GM23338 (cell line): ENCODE measurements at regions not wholly inside any gene's neighbourhood (a gene's known extent, or its start where the extent isn't known, plus 50 kb on each side); places are given as distances from the start of the nearest gene placed in this dataset.

Source experiments
- ATAC-seq: fragments of 200-7000 bp; cut with Tn5 transposase; 3 replicates; pipeline ENCODE4 v1.9.1; 2020
- DNase-seq: peaks from one replicate; pipeline ENCODE4 v3.0.0-alpha.2; 2015; ENCODE audit warnings: low spot score
- H2AFZ ChIP-seq: fragments of 200-600 bp; sonication (generic); 2 replicates; pipeline ENCODE4 v1.8.0; 2016; ENCODE audit warnings: antibody characterized with exemption, mild to moderate bottlenecking, moderate library complexity
- H3F3A ChIP-seq: fragments of 200-600 bp; sonication (generic); replicated peaks from 2 replicates; pipeline ENCODE4 v1.8.0; 2017; ENCODE audit warnings: antibody characterized with exemption, mixed run types, low read depth
- H3K27ac ChIP-seq: fragments of 200-600 bp; sonication (generic); 2 replicates; pipeline ENCODE4 v1.6.1; 2016; ENCODE audit warnings: low read depth
- H3K27me3 ChIP-seq: fragments of 200-600 bp; sonication (generic); 2 replicates; pipeline ENCODE4 v1.8.0; 2016; ENCODE audit warnings: mild to moderate bottlenecking, mixed run types, moderate library complexity; ENCODE audit not compliant: insufficient read depth
- H3K36me3 ChIP-seq: fragments of 200-600 bp; sonication (generic); 2 replicates; pipeline ENCODE4 v1.8.0; 2016; ENCODE audit warnings: mild to moderate bottlenecking; ENCODE audit not compliant: insufficient read depth
- H3K4me1 ChIP-seq: fragments of 200-600 bp; sonication (generic); 2 replicates; pipeline ENCODE4 v1.8.0; 2016; ENCODE audit warnings: mild to moderate bottlenecking, moderate library complexity; ENCODE audit not compliant: insufficient read depth
- H3K4me2 ChIP-seq: fragments of 200-600 bp; sonication (generic); 2 replicates; pipeline ENCODE4 v1.7.1; 2017; ENCODE audit warnings: mixed run types
- H3K4me3 ChIP-seq: fragments of 200-600 bp; sonication (generic); 2 replicates; pipeline ENCODE4 v1.6.1; 2016; ENCODE audit warnings: mixed run types
- H3K79me2 ChIP-seq: fragments of 200-600 bp; sonication (generic); replicated peaks from 2 replicates; pipeline ENCODE4 v1.8.0; 2017; ENCODE audit warnings: mild to moderate bottlenecking; ENCODE audit not compliant: insufficient read depth
- H3K9me2 ChIP-seq: fragments of 200-600 bp; sonication (generic); 2 replicates; pipeline ENCODE4 v1.8.0; 2017; ENCODE audit not compliant: insufficient read depth
- H4K20me1 ChIP-seq: fragments of 200-600 bp; sonication (generic); replicated peaks from 2 replicates; pipeline ENCODE4 v1.8.0; 2017; ENCODE audit warnings: mild to moderate bottlenecking; ENCODE audit not compliant: insufficient read depth
- H3K27ac Mint-ChIP-seq: 2 replicates; pipeline ENCODE4 v1.8.0; 2020; ENCODE audit warnings: inconsistent platforms, mild to moderate bottlenecking, moderate library complexity, mixed read lengths
- H3K27me3 Mint-ChIP-seq: 3 replicates; pipeline ENCODE4 v1.8.0; 2022; ENCODE audit warnings: low read depth, mild to moderate bottlenecking, moderate library complexity, mixed read lengths, inconsistent platforms; ENCODE audit not compliant: insufficient read depth, poor library complexity
- H3K36me3 Mint-ChIP-seq: 3 replicates; pipeline ENCODE4 v1.8.0; 2021; ENCODE audit warnings: low read depth, mild to moderate bottlenecking, inconsistent platforms, moderate library complexity, mixed read lengths
- H3K4me1 Mint-ChIP-seq: 3 replicates; pipeline ENCODE4 v1.8.0; 2020; ENCODE audit warnings: mild to moderate bottlenecking, inconsistent platforms, mixed read lengths
- H3K4me3 Mint-ChIP-seq: 3 replicates; pipeline ENCODE4 v1.8.0; 2021; ENCODE audit warnings: moderate library complexity, mild to moderate bottlenecking, inconsistent platforms, mixed read lengths
- H3K9me3 Mint-ChIP-seq: 3 replicates; pipeline ENCODE4 v1.8.0; 2020; ENCODE audit warnings: moderate library complexity, mild to moderate bottlenecking, inconsistent platforms, mixed read lengths
- CREB1 ChIP-seq: fragments of 250-450 bp; sonication (Bioruptor Pico); IDR thresholded peaks from 2 replicates; pipeline ENCODE4 v1.5.0; 2020; ENCODE audit warnings: low read depth, mild to moderate bottlenecking, moderate library complexity
- CTCF ChIP-seq, 2 experiments: fragments of 200-600 bp in 1 of 2; sonication (generic) in 1 of 2; conservative IDR thresholded peaks; 2 replicates each; pipeline versions ENCODE4 v1.5.1 to v1.6.1; 2016 to 2017; ENCODE audit warnings: antibody characterized with exemption in 2 of 2, low read depth in 2 of 2, mild to moderate bottlenecking in 2 of 2, moderate library complexity in 1 of 2
- ETS1 ChIP-seq: IDR thresholded peaks from 2 replicates; pipeline ENCODE4 v1.6.1; 2016; ENCODE audit warnings: antibody characterized with exemption
- EZH2 ChIP-seq: fragments of 200-600 bp; sonication (generic); IDR thresholded peaks from one replicate; pipeline ENCODE4 v1.8.0; 2017; ENCODE audit warnings: antibody characterized with exemption, mild to moderate bottlenecking, low read depth; ENCODE audit not compliant: unreplicated experiment
- EZH2phosphoT487 ChIP-seq: fragments of 200-600 bp; sonication (generic); IDR thresholded peaks from one replicate; pipeline ENCODE4 v1.8.1; 2018; ENCODE audit warnings: antibody characterized with exemption; ENCODE audit not compliant: unreplicated experiment
- JUNB ChIP-seq: IDR thresholded peaks from one replicate; pipeline ENCODE4 v1.6.1; 2016; ENCODE audit warnings: antibody characterized with exemption; ENCODE audit not compliant: unreplicated experiment
- NANOG ChIP-seq: IDR thresholded peaks from 2 replicates; pipeline ENCODE4 v1.6.1; 2016; ENCODE audit warnings: antibody characterized with exemption, borderline replicate concordance
- POLR2AphosphoS5 ChIP-seq: IDR thresholded peaks from 2 replicates; pipeline ENCODE4 v1.6.1; 2016; ENCODE audit warnings: antibody characterized with exemption, low read depth
- REST ChIP-seq: IDR thresholded peaks from one replicate; pipeline ENCODE4 v1.6.1; 2018; ENCODE audit warnings: antibody characterized with exemption; ENCODE audit not compliant: unreplicated experiment
- STAT1 ChIP-seq: IDR thresholded peaks from one replicate; pipeline ENCODE4 v1.6.1; 2016; ENCODE audit warnings: antibody characterized with exemption; ENCODE audit not compliant: unreplicated experiment
- ZNF114 ChIP-seq: fragments of 250-450 bp; sonication (Bioruptor Pico); IDR thresholded peaks from 2 replicates; pipeline ENCODE4 v1.5.0; 2020; ENCODE audit warnings: mild to moderate bottlenecking, moderate library complexity
- ZNF331 ChIP-seq: fragments of 250-450 bp; sonication (Bioruptor Pico); IDR thresholded peaks from 2 replicates; pipeline ENCODE4 v1.5.0; 2020; ENCODE audit warnings: low read depth, mild to moderate bottlenecking, moderate library complexity
- ZNF462 ChIP-seq: fragments of 250-450 bp; sonication (Bioruptor Pico); IDR thresholded peaks from 2 replicates; pipeline ENCODE4 v1.5.0; 2020; ENCODE audit warnings: mild to moderate bottlenecking, moderate library complexity

- peaks cover 8% of the 10 kb centered on the region; the same call in 2 of the 3 replicates for H3K4me1 Mint-ChIP-seq
- Histone ChIP-seq H3K79me2 (no peaks in the 10 kb centered on the region), H3K27ac (no peak overlapping the region), H3K9me2 (no peaks in the 10 kb centered on the region), H3K4me1 (no peaks in the 10 kb centered on the region), H3F3A (no peaks in the 10 kb centered on the region), H2AFZ (no peak overlapping the region), H3K4me3 (no peak overlapping the region), H3K27me3 (no peaks in the 10 kb centered on the region), H4K20me1 (no peaks in the 10 kb centered on the region), H3K4me2 (no peak overlapping the region), H3K36me3 (no peaks in the 10 kb centered on the region; the same call in 1 of the 2 replicates)
- DNase-seq (no peak), ATAC-seq (no peak)
- H3K36me3 Mint-ChIP-seq: peaks cover 12% of the 10 kb centered on the region; the same call in 2 of the 3 replicates
- H3K27me3 Mint-ChIP-seq: peaks cover 2% of the 10 kb centered on the region
- no peak overlapping the region for H3K4me3 Mint-ChIP-seq
- H3K9me3 Mint-ChIP-seq: peaks cover 9% of the 10 kb centered on the region
- no peak overlapping the region for H3K27ac Mint-ChIP-seq
- TF ChIP-seq NANOG (no peak), ZNF331 (CRISPR knock-in tag) (no peak), EZH2 (no peak), REST (no peak), EZH2phosphoT487 (no peak), ETS1 (no peak), POLR2AphosphoS5 (no peak), STAT1 (no peak), JUNB (no peak), ZNF114 (no peak), CTCF (conservative IDR thresholded peaks at IDR 0.05; ENCODE audit: low read depth in 2 of 2) (no peak), ZNF462 (no peak), CREB1 (no peak)
Observed at GRCh38 chr1:57704811-57705210, 281.0 kb upstream of the DAB1 start.
